Stimulated activated naive B cell treated with anti-CD40 and anti-IgM and Interleukin-4, amounts not matched to agents 10 μg/mL and 1 μg/mL and 100 μg/mL, for 72 hours (primary cell): ENCODE measurements at regions not wholly inside any gene's neighbourhood (a gene's known extent, or its start where the extent isn't known, plus 50 kb on each side); places are given as distances from the start of the nearest gene placed in this dataset.

Experiments used
- ATAC-seq, 2 donors: fragments of 150-1000 bp; cut with Tn5 transposase; replicated peaks; 2 replicates each; pipeline ENCODE4 v1.10.0; 2021; ENCODE audit warnings: moderate library complexity in 1 of 2
- DNase-seq: peaks from one replicate; pipeline ENCODE4 v3.0.0; 2021
- H3K27ac Mint-ChIP-seq: one replicate; pipeline ENCODE4 v1.8.0; 2022; ENCODE audit warnings: mild to moderate bottlenecking, mixed read lengths
- H3K27me3 Mint-ChIP-seq, 2 donors: one replicate each; pipeline ENCODE4 v1.8.0; 2022; ENCODE audit warnings: mixed read lengths in 2 of 2
- H3K36me3 Mint-ChIP-seq, 2 donors: one replicate each; pipeline ENCODE4 v1.8.0; 2022; ENCODE audit warnings: mixed read lengths in 2 of 2, mild to moderate bottlenecking in 1 of 2
- H3K4me1 Mint-ChIP-seq, 2 donors: one replicate each; pipeline ENCODE4 v1.8.0; 2022; ENCODE audit warnings: mixed read lengths in 2 of 2, mild to moderate bottlenecking in 1 of 2
- H3K4me3 Mint-ChIP-seq, 2 donors: one replicate each; pipeline ENCODE4 v1.8.0; 2022; ENCODE audit warnings: mild to moderate bottlenecking in 2 of 2, mixed read lengths in 2 of 2, moderate library complexity in 1 of 2
- H3K9me3 Mint-ChIP-seq, 2 donors: one replicate each; pipeline ENCODE4 v1.8.0; 2022; ENCODE audit warnings: mixed read lengths in 2 of 2, mild to moderate bottlenecking in 1 of 2

DNA sequence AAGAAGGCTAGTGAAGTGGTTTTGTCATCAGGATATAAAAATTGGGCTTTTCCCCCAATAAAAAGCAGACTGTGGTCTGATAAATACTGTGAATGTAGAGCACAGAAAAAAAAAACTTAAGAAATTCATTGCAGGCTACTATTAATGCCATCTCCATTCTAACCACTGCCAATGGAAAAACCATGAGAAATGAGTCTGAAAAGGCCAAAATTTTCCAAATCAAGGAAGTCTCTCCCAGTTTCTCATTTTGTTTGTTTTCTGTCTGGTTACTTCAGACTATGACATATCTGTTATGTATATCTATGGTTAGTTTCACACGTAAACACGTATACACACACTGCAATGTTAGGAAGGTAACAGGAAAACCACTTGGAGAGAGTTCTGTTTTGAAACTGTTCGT lies 193.6 kb upstream of the TSC22D1 start:
- Mint-ChIP-seq H3K4me1 (peaks cover 9 to 16% of the 10 kb centered on the region in 2 donors), H3K9me3 (no peaks in the 10 kb centered on the region), H3K27me3 (no peaks in the 10 kb centered on the region), H3K4me3 (no peak overlapping the region), H3K27ac (no peak overlapping the region), H3K36me3 (no peaks in the 10 kb centered on the region)
- no peak for ATAC-seq
- no peak for DNase-seq

DNA sequence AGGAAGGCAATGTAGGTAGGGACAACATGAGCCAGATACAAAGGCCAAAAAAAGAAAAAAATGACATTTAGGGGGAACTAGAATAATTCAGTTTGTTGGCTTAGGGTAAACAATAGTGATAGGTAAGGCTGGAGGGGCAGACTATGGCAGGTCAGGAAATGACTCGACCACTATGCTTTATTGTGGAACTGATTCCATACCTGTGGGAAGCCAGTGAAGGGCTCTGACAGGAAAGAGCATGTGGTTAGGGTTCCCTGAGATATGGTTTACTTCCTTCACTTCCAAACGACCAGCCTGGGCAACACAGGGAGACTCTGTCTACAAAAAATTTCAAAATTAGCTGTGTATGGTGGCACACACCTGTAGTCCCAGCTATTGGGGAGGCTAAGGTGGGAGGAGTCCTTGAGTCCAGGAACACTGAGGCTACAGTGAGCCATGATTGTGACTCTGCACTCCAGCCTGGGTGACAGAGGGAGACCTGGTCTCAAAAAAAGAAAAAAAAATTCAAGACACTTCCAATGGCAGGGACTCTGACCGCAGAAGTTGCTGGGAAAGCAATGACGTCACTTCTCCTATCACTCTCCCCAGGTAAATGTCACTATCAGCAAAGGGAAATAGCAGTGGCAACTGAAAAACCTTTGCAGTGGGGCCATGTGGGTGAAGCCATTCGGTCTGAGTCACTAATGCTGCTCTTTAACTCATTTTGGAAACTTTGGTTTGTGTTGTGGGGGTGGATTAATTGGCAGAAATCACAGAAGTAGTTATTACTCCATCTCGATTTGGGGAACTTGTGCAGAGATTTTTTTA lies 192.8 kb upstream of the TSC22D1 start:
- Mint-ChIP-seq H3K4me3 (no peak overlapping the region), H3K27me3 (peaks cover 0 to 5% of the 10 kb centered on the region in 2 donors), H3K27ac (no peak overlapping the region), H3K4me1 (peaks cover 9 to 16% of the 10 kb centered on the region in 2 donors), H3K36me3 (no peaks in the 10 kb centered on the region), H3K9me3 (no peaks in the 10 kb centered on the region)
- ATAC-seq = peak; percentile 57 to 62
- peak; percentile 0 for DNase-seq

DNA sequence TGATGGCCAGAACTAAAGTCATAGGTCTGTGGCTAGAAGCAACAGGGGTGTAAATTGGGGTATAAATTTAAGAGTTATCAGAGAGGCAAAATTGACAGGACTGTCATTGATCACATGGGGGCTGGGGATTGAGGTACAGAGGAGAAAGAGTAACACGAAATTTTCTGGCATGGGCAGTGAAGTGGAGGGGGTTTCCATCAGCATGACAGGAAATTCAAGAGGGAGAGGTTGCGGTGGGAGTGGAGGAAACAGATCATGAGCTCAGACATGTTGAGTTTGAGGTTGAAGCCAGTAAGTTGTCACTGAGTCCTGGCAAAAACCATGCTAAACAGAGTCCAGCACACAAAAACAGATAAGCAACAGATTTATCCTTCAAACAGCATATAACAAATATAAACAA lies 192.1 kb upstream of the TSC22D1 start:
- Mint-ChIP-seq H3K36me3 (no peaks in the 10 kb centered on the region), H3K9me3 (no peaks in the 10 kb centered on the region), H3K4me3 (no peak overlapping the region), H3K27me3 (peaks cover 0 to 12% of the 10 kb centered on the region in 2 donors), H3K27ac (no peak overlapping the region), H3K4me1 (peaks cover 9 to 16% of the 10 kb centered on the region in 2 donors)
- ATAC-seq (peak; percentile 73 to 82), DNase-seq (no peak)

DNA sequence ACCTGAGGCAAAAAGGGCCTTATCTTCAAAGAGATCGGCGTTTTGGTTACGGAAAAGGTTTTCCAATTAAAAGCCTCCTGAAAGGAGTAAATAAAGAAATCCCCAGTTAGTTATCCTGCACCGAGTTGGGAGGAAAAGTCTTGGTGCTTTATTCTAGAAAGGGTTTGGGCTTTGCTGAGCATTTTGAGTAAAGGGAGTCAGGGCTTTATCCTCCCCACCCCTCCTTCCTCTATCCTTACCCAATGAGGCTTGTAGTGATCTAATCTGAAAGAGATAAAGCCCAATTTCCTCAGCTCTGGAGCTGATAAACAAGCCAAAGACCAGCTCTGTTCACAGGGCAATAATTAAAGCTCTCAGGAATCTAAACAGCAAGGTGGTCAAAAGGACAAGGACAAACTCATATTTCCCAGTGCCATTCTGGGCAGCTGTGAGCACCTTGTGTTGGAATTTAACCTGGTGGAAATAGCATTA lies 188.9 kb upstream of the TSC22D1 start:
- H3K36me3 Mint-ChIP-seq = no peaks in the 10 kb centered on the region
- no peak for DNase-seq
- H3K4me1 Mint-ChIP-seq = peaks cover 9 to 16% of the 10 kb centered on the region in 2 donors
- H3K9me3 Mint-ChIP-seq = no peaks in the 10 kb centered on the region
- H3K27ac Mint-ChIP-seq = no peak overlapping the region
- ATAC-seq = no peak
- peaks cover 5 to 12% of the 10 kb centered on the region in 2 donors for H3K27me3 Mint-ChIP-seq
- no peak overlapping the region for H3K4me3 Mint-ChIP-seq

DNA sequence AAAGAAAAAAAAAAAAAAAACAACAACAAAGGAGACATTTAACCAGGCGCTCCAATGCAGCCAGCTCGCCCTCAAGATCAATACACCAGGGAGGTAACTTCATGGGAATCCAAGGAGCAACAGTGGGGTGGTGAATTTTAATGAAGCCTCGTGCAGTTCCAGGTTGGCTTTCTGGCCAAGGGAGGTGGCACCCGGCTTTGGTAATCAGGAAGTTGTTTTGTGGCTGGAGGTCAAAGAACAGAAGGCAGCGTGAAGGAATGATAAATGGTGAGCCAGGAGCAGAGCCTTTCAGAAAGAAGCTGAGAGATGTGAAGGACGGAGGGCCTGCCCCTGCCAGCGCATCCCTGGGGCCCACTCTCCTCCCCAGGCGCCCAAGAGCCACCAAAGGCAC lies 188.2 kb upstream of the TSC22D1 start:
- DNase-seq (no peak), ATAC-seq (no peak)
- peaks cover 8 to 14% of the 10 kb centered on the region in 2 donors for H3K4me1 Mint-ChIP-seq
- H3K27ac Mint-ChIP-seq = no peak overlapping the region
- no peaks in the 10 kb centered on the region for H3K36me3 Mint-ChIP-seq
- no peaks in the 10 kb centered on the region for H3K9me3 Mint-ChIP-seq
- H3K4me3 Mint-ChIP-seq = no peak overlapping the region
- peaks cover 5 to 12% of the 10 kb centered on the region in 2 donors for H3K27me3 Mint-ChIP-seq

DNA sequence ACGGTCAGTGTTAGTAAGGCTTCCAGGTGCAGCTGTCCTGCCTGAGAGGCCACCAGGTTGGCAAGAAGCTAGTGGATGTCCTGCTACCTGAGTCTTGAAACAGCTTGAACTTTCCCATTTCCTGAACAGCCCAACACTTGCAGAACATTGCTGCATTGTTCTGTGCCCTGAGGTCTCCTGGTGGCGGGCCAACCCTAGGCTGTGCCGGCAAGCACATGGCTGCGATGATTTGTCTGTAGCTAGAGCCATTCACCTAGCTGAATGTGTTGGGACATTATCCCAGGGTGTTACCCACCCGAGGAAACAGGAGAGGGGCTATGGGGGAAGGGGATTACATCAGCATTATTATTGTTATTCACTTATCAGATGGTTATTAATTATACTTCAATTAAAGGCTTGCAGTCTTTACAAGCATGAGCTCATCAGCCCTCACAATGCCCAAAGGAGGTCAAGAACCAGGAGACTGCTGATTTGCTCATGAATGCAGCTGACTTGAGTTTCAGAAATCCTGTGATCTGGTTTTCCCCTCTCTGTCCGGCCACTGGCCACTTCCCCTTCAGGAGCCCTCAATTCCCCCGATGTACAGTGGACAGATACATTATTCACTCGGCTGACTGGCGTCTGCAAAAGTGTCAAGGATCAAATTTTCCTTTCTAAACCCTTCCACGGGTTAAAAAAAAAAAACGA lies 187.6 kb upstream of the TSC22D1 start:
- Mint-ChIP-seq H3K27me3 (peaks cover 5 to 12% of the 10 kb centered on the region in 2 donors), H3K4me3 (no peak overlapping the region), H3K27ac (no peak overlapping the region), H3K9me3 (no peaks in the 10 kb centered on the region), H3K36me3 (no peaks in the 10 kb centered on the region), H3K4me1 (peaks cover 7 to 9% of the 10 kb centered on the region in 2 donors)
- ATAC-seq (no peak), DNase-seq (no peak)

DNA sequence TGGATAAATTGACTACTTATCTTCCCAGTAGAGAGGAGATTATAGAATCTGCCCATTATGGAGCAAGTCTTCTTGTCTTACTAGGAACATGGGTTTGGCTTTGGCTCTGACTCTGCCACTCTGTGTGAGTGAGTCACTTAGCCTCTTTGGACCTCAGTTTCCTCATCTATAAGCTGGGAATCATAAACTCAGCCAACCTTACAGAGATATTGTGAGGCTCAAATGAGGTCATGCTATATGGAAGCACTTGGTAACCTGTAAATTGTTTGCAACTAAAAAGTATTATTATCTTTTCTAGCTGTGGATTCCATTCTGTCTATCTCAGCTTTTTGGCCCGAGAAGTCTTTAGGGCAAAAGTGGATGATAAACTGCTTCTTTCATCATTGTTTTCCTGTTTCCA lies 186.8 kb upstream of the TSC22D1 start:
- ATAC-seq = no peak
- no peak overlapping the region for H3K4me3 Mint-ChIP-seq
- peaks cover 2% of the 10 kb centered on the region in 2 donors for H3K4me1 Mint-ChIP-seq

DNA sequence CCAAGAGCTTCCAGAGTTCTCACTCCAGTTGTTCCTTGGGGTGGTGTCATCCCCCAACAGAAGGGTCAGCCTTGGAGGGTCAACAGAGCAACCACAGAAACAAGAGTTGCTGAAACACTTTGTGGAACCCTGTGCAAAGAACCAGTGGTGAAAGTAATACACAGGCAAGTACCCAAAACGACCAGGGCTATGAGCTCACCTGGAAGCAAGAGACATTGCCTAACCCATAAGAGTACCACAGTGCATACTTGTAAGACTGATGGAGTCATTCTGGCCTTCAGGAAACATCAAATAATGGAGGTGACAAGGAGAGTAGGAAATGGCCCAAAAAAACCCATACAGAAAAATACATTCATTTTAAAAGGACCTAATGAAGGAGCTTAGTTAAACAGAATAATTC lies 184.3 kb upstream of the TSC22D1 start:
- Mint-ChIP-seq H3K27me3 (peaks cover 5 to 12% of the 10 kb centered on the region in 2 donors), H3K27ac (no peak overlapping the region), H3K4me1 (no peaks in the 10 kb centered on the region), H3K36me3 (no peaks in the 10 kb centered on the region), H3K4me3 (no peak overlapping the region), H3K9me3 (no peaks in the 10 kb centered on the region)
- DNase-seq (no peak), ATAC-seq (no peak)

More for the DNA sequence above, 186.8 kb upstream of the TSC22D1 start:
- Mint-ChIP-seq H3K27me3 (peaks cover 5 to 12% of the 10 kb centered on the region in 2 donors), H3K9me3 (no peaks in the 10 kb centered on the region), H3K27ac (no peak overlapping the region), H3K36me3 (no peaks in the 10 kb centered on the region)
- DNase-seq = no peak

DNA sequence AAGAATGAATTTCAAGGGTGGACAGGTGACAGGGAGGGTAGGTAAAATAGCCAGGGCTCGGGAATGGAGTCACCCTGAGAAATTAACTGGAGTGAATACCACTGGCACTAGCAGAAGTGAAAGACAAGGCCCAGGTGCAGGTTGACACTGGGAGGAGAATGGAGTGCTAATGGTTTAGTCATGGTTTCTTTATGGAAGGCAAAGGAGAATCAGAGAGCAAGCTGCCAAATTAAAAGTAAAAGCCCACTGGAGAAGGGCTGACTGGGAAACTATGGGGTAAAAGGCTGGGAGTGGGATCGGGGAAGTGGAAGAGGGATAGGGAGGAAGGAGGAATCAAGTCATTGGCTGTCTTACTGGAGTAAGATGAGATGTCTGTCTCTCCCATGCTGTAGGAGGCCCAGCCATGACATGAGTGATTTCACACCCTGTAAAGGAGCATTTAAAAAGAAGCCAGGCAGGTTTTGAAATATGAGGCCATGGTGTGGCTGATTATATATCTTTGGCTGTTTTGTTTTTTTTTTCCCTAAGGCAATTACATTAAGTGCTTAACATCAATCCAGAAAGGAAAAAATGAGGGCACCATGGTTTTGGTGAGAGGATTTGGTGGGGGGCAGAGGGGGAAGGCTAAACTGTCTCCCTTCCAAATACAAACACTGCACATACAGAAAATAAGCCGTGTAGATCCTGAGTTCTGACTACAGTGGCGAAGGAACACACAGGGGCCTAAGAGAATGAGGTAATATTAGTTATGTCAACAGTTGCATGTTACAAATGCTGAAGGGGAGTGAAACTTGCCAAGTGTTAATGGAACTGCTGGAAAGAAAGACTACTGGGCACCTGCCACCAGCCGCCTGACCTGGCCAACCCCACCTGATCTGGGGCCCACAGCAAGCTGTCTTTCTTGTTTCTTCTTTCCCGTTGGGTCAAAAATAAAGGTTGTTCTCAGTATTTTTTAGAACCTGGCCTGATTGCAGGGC lies 183.5 kb upstream of the TSC22D1 start:
- Mint-ChIP-seq H3K9me3 (no peaks in the 10 kb centered on the region), H3K27ac (no peak overlapping the region), H3K36me3 (no peaks in the 10 kb centered on the region)

DNA sequence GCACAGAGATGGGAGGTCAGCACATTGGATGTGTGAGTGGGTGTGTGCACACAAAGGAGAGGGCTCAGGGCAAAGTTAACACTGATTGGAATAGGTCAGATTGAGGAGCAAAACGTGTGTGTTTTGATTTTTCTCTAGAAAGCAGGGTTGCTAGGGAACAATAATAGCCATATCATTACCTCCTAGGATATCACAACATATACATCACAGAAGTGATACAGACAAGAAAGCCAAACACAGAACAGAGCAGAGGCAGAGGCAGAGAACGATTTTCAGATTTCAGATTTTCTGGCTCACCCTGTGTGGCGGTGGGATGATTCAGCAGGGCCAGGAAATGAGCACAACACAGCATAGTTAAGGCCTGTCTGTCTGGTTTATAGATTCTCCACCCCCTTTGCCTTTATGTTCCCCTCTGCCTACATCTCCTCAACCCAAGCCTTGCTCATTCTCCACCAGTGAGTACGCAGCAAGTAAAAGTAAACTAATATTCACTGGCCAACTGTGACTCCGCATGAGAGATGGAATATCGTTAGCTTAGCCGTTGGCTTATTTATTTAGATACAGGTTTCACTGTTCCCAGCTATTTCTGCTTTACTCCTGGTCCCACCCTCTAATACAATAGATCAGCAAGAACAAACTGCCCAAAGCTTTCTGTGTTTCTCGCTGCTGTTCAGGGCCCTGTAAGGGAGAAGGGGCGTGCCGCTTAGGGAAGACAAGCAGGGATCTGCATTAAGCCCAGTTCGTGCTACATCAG lies 182.7 kb upstream of the TSC22D1 start:
- DNase-seq = no peak
- no peak for ATAC-seq

More for the DNA sequence above, 183.5 kb upstream of the TSC22D1 start:
- DNase-seq (no peak), ATAC-seq (no peak)
- H3K4me3 Mint-ChIP-seq = no peak overlapping the region
- H3K4me1 Mint-ChIP-seq = no peaks in the 10 kb centered on the region
- peaks cover 5 to 12% of the 10 kb centered on the region in 2 donors for H3K27me3 Mint-ChIP-seq

DNA sequence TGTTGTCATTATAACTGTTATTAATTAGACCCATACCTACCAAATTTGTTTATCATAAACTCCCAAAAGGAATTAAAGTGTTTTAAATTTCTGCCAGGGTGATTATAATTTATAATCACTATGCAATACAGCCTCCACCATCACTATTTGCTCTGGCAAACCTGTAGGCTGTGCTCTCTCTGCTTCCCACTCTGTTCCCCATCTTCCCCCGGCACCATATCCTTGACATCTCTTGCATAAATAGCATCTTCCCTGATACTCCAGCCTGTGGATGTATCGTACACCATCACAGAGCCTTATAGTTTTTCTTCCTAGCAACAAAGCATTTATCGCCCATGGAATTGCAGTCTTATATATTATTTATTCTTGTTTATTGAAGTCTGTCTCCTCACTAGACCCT lies 181.5 kb upstream of the TSC22D1 start:
- Mint-ChIP-seq H3K4me1 (no peaks in the 10 kb centered on the region), H3K9me3 (no peaks in the 10 kb centered on the region), H3K27me3 (peaks cover 0 to 2% of the 10 kb centered on the region in 2 donors), H3K4me3 (no peak overlapping the region), H3K27ac (no peak overlapping the region), H3K36me3 (no peaks in the 10 kb centered on the region)
- DNase-seq = no peak
- no peak for ATAC-seq

More for the DNA sequence above, 182.7 kb upstream of the TSC22D1 start:
- no peak overlapping the region for H3K27ac Mint-ChIP-seq
- H3K9me3 Mint-ChIP-seq = no peaks in the 10 kb centered on the region
- H3K36me3 Mint-ChIP-seq = no peaks in the 10 kb centered on the region
- H3K4me1 Mint-ChIP-seq = no peaks in the 10 kb centered on the region
- H3K27me3 Mint-ChIP-seq = peaks cover 5% of the 10 kb centered on the region in 2 donors
- no peak overlapping the region for H3K4me3 Mint-ChIP-seq

DNA sequence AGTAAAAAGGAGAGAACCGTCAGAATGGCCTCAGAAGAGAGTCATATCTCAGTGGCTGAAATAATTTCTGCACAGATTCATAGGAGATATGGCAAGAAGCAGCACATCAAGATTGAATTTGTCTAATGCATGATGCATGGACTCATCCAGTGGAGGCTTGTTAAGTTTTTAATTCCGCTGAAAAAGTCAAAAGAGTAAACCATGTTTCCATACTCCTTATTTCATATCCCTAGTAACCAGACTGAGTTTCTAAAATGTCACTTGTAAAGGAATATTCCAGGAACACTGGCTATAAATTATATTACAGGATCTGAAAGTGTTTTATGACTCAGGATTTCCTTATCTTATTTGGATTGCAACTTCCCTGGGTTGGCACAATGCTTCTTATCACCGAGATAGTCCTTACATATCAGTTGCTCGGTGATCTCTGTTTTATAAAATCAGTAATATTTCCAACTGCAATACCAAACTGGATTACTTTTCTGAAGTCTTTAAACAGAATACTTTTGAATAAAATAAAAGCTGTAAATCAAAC lies 180.2 kb upstream of the TSC22D1 start:
- no peaks in the 10 kb centered on the region for H3K9me3 Mint-ChIP-seq
- no peak for DNase-seq

DNA sequence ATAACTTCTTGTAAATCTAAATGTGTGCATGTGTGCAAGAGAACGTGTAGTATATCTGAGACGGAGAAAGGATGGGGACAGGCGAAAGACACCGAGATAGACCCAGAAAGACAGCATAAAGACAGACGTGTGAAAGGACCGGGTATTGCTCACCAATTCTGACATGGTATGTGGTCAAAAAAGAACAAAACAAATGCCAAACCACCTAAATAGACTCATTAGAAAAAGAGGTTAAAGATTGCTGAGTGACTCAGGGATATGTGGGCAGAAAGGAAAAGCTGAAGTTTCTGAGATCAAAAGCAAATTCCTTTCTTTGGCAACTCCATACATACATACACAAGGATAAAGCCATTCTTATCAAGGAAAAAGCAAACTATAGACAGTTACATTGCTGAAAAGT lies 179.7 kb upstream of the TSC22D1 start:
- Mint-ChIP-seq H3K9me3 (no peaks in the 10 kb centered on the region), H3K27me3 (no peaks in the 10 kb centered on the region), H3K36me3 (no peaks in the 10 kb centered on the region), H3K4me3 (no peak overlapping the region), H3K4me1 (no peaks in the 10 kb centered on the region), H3K27ac (no peak overlapping the region)
- no peak for DNase-seq
- ATAC-seq = no peak

More for the DNA sequence above, 180.2 kb upstream of the TSC22D1 start:
- H3K4me3 Mint-ChIP-seq = no peak overlapping the region
- no peak for ATAC-seq
- no peaks in the 10 kb centered on the region for H3K36me3 Mint-ChIP-seq
- H3K27ac Mint-ChIP-seq = no peak overlapping the region
- no peaks in the 10 kb centered on the region for H3K4me1 Mint-ChIP-seq
- H3K27me3 Mint-ChIP-seq = no peaks in the 10 kb centered on the region
